ENCODE measurements at regions not wholly inside any gene's neighbourhood (a gene's known extent, or its start where the extent isn't known, plus 50 kb on each side); places are given as distances from the start of the nearest gene placed in this dataset.

- TF ChIP-seq POLR2AphosphoS5 (IDR thresholded peaks at IDR 0.05) (no peak), EP300 (IDR thresholded peaks at IDR 0.05) (no peak)
- TF ChIP-seq, protein P1, sequence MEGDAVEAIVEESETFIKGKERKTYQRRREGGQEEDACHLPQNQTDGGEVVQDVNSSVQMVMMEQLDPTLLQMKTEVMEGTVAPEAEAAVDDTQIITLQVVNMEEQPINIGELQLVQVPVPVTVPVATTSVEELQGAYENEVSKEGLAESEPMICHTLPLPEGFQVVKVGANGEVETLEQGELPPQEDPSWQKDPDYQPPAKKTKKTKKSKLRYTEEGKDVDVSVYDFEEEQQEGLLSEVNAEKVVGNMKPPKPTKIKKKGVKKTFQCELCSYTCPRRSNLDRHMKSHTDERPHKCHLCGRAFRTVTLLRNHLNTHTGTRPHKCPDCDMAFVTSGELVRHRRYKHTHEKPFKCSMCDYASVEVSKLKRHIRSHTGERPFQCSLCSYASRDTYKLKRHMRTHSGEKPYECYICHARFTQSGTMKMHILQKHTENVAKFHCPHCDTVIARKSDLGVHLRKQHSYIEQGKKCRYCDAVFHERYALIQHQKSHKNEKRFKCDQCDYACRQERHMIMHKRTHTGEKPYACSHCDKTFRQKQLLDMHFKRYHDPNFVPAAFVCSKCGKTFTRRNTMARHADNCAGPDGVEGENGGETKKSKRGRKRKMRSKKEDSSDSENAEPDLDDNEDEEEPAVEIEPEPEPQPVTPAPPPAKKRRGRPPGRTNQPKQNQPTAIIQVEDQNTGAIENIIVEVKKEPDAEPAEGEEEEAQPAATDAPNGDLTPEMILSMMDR (IDR thresholded peaks at IDR 0.05) = no peak
These were observed 712.9 kb downstream of the NUP35 start for GRCh38 chr2:183837157-183837556.
